PC-9 (cell line): ENCODE measurements at regions not wholly inside any gene's neighbourhood (a gene's known extent, or its start where the extent isn't known, plus 50 kb on each side); places are given as distances from the start of the nearest gene placed in this dataset.

Experiments
- BruUV-seq: library from RNA; stranded (reverse); fragments of 400-500 nt; replicated peaks from 2 replicates; lab custom pipeline; 2021; lab: Mats Ljungman, UMichigan
- CTCF ChIA-PET: fragments of 300-600 bp; sonication (Branson Sonifier 250); formaldehyde crosslinking; loops from one replicate; lab custom pipeline; 2022; ENCODE audit warnings: antibody characterized with exemption; lab: Charles Lee
- POLR2A ChIA-PET: fragments of 300-600 bp; sonication (Branson Sonifier 250); formaldehyde crosslinking; loops from one replicate; lab custom pipeline; 2022; ENCODE audit warnings: antibody characterized with exemption; ENCODE audit not compliant: unreplicated experiment; lab: Charles Lee
- DNase-seq, 2 experiments: peaks; one replicate each; pipeline versions ENCODE4 v3.0.0 to v3.0.0-alpha.2; 2015 to 2022; ENCODE audit warnings: mixed read lengths in 1 of 2
- H2AFZ ChIP-seq: fragments of 200-600 bp; sonication (generic); 2 replicates; pipeline ENCODE4 v1.8.1; 2017; ENCODE audit warnings: antibody characterized with exemption
- H3F3A ChIP-seq: fragments of 200-600 bp; sonication (generic); 2 replicates; pipeline ENCODE4 v1.8.1; 2017; ENCODE audit warnings: antibody characterized with exemption, mild to moderate bottlenecking, low read depth; ENCODE audit not compliant: insufficient read depth
- H3K27ac ChIP-seq: fragments of 200-600 bp; sonication (generic); 2 replicates; pipeline ENCODE4 v1.6.1; 2016; ENCODE audit warnings: mixed run types
- H3K27me3 ChIP-seq: fragments of 200-600 bp; sonication (generic); 2 replicates; pipeline ENCODE4 v1.6.1; 2016; ENCODE audit warnings: low read depth, mixed run types; ENCODE audit not compliant: insufficient read depth
- H3K36me3 ChIP-seq: fragments of 200-600 bp; sonication (generic); 2 replicates; pipeline ENCODE4 v1.6.1; 2016; ENCODE audit warnings: low read depth, mixed run types
- H3K4me1 ChIP-seq: fragments of 200-600 bp; sonication (generic); replicated peaks from 2 replicates; pipeline ENCODE4 v1.6.1; 2016; ENCODE audit warnings: mixed run types; ENCODE audit not compliant: insufficient read depth
- H3K4me2 ChIP-seq: fragments of 200-600 bp; sonication (generic); 2 replicates; pipeline ENCODE4 v1.6.1; 2017; ENCODE audit warnings: mixed run types
- H3K4me3 ChIP-seq: fragments of 200-600 bp; sonication (generic); 2 replicates; pipeline ENCODE4 v1.6.1; 2016; ENCODE audit warnings: mixed run types
- H3K79me2 ChIP-seq: fragments of 200-600 bp; sonication (generic); 2 replicates; pipeline ENCODE4 v1.6.1; 2017; ENCODE audit warnings: low read depth, mixed run types
- H3K9me2 ChIP-seq: fragments of 200-600 bp; sonication (generic); 2 replicates; pipeline ENCODE4 v1.8.1; 2017; ENCODE audit warnings: mild to moderate bottlenecking; ENCODE audit not compliant: insufficient read depth
- H3K9me3 ChIP-seq: fragments of 200-600 bp; sonication (generic); 2 replicates; pipeline ENCODE4 v1.8.1; 2016; ENCODE audit warnings: low read depth; ENCODE audit not compliant: insufficient read depth
- H4K20me1 ChIP-seq: fragments of 200-600 bp; sonication (generic); 2 replicates; pipeline ENCODE4 v1.8.1; 2017; ENCODE audit not compliant: insufficient read depth
- EZH2 ChIP-seq: fragments of 200-600 bp; sonication (generic); IDR thresholded peaks from 2 replicates; pipeline ENCODE4 v1.8.0; 2017; ENCODE audit warnings: antibody characterized with exemption, low read depth
- intact Hi-C: fragments of 100-400 bp; cut with micrococcal nuclease; formaldehyde crosslinking; loops from one replicate; pipeline ENCODE4 v1.10.0; 2022; ENCODE audit not compliant: unreplicated experiment
- TF ChIP-seq, protein P1 (sequence below): fragments of 200-600 bp; sonication (generic); conservative IDR thresholded peaks from 2 replicates; pipeline ENCODE4 v1.6.1; 2017; ENCODE audit warnings: mixed run types, antibody characterized with exemption, mild to moderate bottlenecking, moderate library complexity

DNA sequence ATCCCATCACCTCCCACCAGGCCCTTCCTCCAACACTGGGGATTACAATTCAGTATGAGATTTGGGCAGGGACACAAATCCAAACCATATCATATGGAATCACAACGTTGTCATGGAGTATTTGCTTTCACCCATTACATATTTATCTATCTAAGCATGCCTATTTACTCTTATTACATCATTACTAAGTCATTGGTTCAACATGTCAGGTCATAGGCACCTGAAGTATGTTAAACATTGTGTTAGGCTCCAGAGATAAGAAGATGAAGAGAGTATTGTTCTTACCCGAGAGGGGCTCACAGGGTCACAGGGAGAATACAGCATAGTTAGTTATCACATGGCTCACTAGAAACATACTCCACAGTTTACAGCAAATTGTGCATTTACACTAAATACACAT, 150.5 kb downstream of the TMEM161B start:
- intact Hi-C loops, result no loop called here
- Histone ChIP-seq H3F3A (no peaks in the 10 kb centered on the region; the same call in 1 of the 2 replicates), H3K4me1 (peaks cover 11% of the 10 kb centered on the region), H3K4me2 (no peak overlapping the region), H3K36me3 (no peaks in the 10 kb centered on the region), H2AFZ (no peak overlapping the region), H3K4me3 (no peak overlapping the region), H3K9me2 (no peaks in the 10 kb centered on the region), H3K79me2 (no peaks in the 10 kb centered on the region), H3K9me3 (no peaks in the 10 kb centered on the region), H4K20me1 (no peaks in the 10 kb centered on the region), H3K27me3 (no peaks in the 10 kb centered on the region), H3K27ac (no peak overlapping the region)
- no peak for TF ChIP-seq EZH2
- TF ChIP-seq, protein P1, sequence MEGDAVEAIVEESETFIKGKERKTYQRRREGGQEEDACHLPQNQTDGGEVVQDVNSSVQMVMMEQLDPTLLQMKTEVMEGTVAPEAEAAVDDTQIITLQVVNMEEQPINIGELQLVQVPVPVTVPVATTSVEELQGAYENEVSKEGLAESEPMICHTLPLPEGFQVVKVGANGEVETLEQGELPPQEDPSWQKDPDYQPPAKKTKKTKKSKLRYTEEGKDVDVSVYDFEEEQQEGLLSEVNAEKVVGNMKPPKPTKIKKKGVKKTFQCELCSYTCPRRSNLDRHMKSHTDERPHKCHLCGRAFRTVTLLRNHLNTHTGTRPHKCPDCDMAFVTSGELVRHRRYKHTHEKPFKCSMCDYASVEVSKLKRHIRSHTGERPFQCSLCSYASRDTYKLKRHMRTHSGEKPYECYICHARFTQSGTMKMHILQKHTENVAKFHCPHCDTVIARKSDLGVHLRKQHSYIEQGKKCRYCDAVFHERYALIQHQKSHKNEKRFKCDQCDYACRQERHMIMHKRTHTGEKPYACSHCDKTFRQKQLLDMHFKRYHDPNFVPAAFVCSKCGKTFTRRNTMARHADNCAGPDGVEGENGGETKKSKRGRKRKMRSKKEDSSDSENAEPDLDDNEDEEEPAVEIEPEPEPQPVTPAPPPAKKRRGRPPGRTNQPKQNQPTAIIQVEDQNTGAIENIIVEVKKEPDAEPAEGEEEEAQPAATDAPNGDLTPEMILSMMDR, result no peak
- CTCF ChIA-PET, result no interaction called here
- DNase-seq, result no peak
- POLR2A ChIA-PET, result no interaction called here
- no TSS peak for BruUV-seq

DNA sequence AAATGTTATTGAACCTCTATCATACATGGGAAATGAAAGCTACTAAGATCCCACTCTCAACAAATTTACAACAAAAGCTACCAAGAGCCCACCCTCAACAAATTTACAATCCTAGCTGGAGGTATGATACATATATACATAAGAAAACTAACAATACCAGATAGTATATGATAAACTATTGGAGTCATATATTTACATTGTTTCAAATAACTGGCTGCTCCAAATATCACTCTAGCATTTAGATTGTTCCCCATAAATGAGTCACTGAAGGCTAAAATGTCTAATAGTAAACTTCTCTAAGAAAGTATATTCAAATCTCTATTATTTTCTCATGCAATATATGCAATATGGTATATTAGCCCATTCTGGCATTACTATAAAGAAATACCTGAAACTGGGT, 151.1 kb downstream of the TMEM161B start:
- Histone ChIP-seq H3K9me2 (no peaks in the 10 kb centered on the region), H3K4me2 (no peak overlapping the region), H3F3A (no peaks in the 10 kb centered on the region; the same call in 1 of the 2 replicates), H3K4me3 (no peak overlapping the region), H3K4me1 (peaks cover 11% of the 10 kb centered on the region), H3K27me3 (no peaks in the 10 kb centered on the region), H3K36me3 (no peaks in the 10 kb centered on the region), H2AFZ (no peak overlapping the region), H3K79me2 (no peaks in the 10 kb centered on the region), H3K9me3 (no peaks in the 10 kb centered on the region), H3K27ac (no peak overlapping the region), H4K20me1 (no peaks in the 10 kb centered on the region)
- POLR2A ChIA-PET, result no interaction called here
- no peak for DNase-seq
- BruUV-seq, result no TSS peak
- TF ChIP-seq, protein P1, result no peak
- no peak for TF ChIP-seq EZH2
- intact Hi-C loops, result no loop called here
- CTCF ChIA-PET, result no interaction called here

DNA sequence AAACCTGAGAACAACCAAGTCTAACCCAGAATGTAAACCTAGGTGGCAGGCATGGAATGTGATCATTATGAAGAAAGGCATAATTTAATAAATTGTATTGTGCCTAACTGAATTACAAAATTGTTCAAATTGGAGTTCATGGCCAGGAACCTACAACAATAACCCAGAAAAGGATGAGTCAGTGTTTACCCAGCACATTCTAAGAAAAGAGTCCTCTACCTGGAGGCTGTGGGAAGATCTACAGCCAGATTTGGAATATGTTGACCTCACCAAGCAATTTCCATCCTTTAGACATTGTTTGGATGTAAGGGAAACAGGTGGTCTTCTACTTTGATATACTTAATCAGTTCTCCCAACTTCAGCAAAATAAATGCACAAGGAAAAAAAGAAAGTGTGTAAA, 152.2 kb downstream of the TMEM161B start:
- no peaks in the 10 kb centered on the region for H3K9me3 ChIP-seq
- intact Hi-C loops, result no loop called here
- TF ChIP-seq, protein P1, result no peak
- TF ChIP-seq EZH2, result no peak
- no TSS peak for BruUV-seq
- H3K27ac ChIP-seq, result no peak overlapping the region
- ChIA-PET POLR2A (no interaction called here), CTCF (no interaction called here)
- no peaks in the 10 kb centered on the region for H3K9me2 ChIP-seq
- H3K36me3 ChIP-seq, result no peaks in the 10 kb centered on the region
- no peaks in the 10 kb centered on the region for H4K20me1 ChIP-seq
- no peak overlapping the region for H2AFZ ChIP-seq
- no peak overlapping the region for H3K4me2 ChIP-seq
- no peaks in the 10 kb centered on the region for H3K27me3 ChIP-seq
- DNase-seq, result no peak
- peaks cover 11% of the 10 kb centered on the region for H3K4me1 ChIP-seq
- no peak overlapping the region for H3K4me3 ChIP-seq
- H3F3A ChIP-seq, result no peaks in the 10 kb centered on the region; the same call in 1 of the 2 replicates
- H3K79me2 ChIP-seq, result no peaks in the 10 kb centered on the region
